ENCODE measurements at regions not wholly inside any gene's neighbourhood (a gene's known extent, or its start where the extent isn't known, plus 50 kb on each side); places are given as distances from the start of the nearest gene placed in this dataset.

GRCh38 chr14:97251491-97252155 is 454.4 kb downstream of the VRK1 start:
- TF ChIP-seq POLR2A (IDR thresholded peaks at IDR 0.05; ENCODE audit: low read length) (no peak), GATA1 (IDR thresholded peaks at IDR 0.05; ENCODE audit: low read depth, low read length) (no peak)

DNA sequence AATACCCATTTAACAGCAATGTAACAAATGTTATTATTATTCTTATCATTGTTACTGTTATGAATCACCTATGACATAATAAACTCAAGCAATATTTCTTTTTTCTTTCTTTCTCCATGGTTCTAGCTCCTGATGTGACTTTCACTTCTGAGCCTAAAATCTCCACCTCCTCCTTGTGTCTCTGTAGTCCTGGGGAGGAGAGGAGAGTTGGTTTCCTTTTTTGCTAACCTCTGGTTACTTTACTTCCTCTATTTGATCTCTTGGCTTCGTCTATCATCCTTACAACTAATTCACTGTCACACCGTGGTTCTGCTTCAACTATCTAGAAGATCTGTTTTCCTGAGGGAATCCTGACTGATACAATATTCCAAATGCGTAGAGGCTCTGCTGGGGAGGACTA is 456.6 kb downstream of the VRK1 start:
- TF ChIP-seq POLR2A (IDR thresholded peaks at IDR 0.05; ENCODE audit: low read length), result no peak
- TF ChIP-seq GATA1 (IDR thresholded peaks at IDR 0.05; ENCODE audit: low read depth, low read length), result no peak
- DNase-seq, result no peak

More at GRCh38 chr14:97251491-97252155, 454.4 kb downstream of the VRK1 start:
- DNase-seq, result no peak

- no peak for DNase-seq
- no peak for TF ChIP-seq GATA1 (IDR thresholded peaks at IDR 0.05; ENCODE audit: low read depth, low read length)
These were observed 465.2 kb downstream of the VRK1 start for GRCh38 chr14:97262336-97262735.

DNA sequence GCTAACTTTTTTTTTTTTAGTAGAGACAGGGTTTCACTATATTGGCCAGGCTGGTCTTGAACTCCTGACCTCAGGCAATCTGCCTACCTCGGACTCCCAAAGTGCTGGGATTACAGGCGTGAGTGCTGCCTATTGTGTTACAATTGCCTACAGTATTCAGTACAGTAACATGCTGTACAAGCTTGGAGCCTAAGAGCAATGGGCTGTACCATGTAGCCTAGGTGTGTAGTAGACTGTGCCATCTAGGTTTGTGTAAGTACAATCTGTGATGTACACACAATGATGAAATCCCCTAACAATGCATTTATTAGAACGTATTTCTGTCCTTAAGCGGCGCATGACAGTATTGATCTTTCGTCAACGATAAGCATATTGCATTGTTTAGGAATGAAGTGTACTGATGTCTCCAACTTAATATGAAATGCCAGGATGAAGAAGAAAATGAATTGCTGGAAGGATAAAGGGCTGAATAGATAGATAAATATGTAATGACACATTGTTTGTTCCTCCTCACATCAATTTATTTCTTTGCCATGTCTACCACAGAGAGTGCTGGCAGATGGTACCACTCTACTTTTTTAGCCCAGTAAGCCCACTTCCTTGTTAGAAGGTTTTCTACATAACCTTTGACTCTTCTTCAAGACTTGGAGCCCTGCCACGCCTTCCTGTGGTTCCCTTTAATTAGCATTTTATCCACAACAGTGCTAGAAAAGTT is 467.5 kb downstream of the VRK1 start:
- DNase-seq, result no peak
- TF ChIP-seq POLR2A (IDR thresholded peaks at IDR 0.05; ENCODE audit: low read length) (no peak), GATA1 (IDR thresholded peaks at IDR 0.05; ENCODE audit: low read depth, low read length) (no peak)

- DNase-seq, result no peak
- no peak for TF ChIP-seq POLR2A (IDR thresholded peaks at IDR 0.05; ENCODE audit: low read length)
- no peak for TF ChIP-seq GATA1 (IDR thresholded peaks at IDR 0.05; ENCODE audit: low read depth, low read length)
These were observed 469.5 kb downstream of the VRK1 start for GRCh38 chr14:97266653-97267052.

GRCh38 chr14:97267509-97267908 is 470.3 kb downstream of the VRK1 start:
- no peak for TF ChIP-seq GATA1 (IDR thresholded peaks at IDR 0.05; ENCODE audit: low read depth, low read length)
- no peak for TF ChIP-seq POLR2A (IDR thresholded peaks at IDR 0.05; ENCODE audit: low read length)
- DNase-seq, result no peak

GRCh38 chr14:97268097-97268496 is 470.9 kb downstream of the VRK1 start:
- DNase-seq, result no peak
- TF ChIP-seq POLR2A (IDR thresholded peaks at IDR 0.05; ENCODE audit: low read length) (no peak), GATA1 (IDR thresholded peaks at IDR 0.05; ENCODE audit: low read depth, low read length) (no peak)

GRCh38 chr14:97270308-97270707 is 473.1 kb downstream of the VRK1 start:
- no peak for DNase-seq
- no peak for TF ChIP-seq GATA1 (IDR thresholded peaks at IDR 0.05; ENCODE audit: low read depth, low read length)

DNA sequence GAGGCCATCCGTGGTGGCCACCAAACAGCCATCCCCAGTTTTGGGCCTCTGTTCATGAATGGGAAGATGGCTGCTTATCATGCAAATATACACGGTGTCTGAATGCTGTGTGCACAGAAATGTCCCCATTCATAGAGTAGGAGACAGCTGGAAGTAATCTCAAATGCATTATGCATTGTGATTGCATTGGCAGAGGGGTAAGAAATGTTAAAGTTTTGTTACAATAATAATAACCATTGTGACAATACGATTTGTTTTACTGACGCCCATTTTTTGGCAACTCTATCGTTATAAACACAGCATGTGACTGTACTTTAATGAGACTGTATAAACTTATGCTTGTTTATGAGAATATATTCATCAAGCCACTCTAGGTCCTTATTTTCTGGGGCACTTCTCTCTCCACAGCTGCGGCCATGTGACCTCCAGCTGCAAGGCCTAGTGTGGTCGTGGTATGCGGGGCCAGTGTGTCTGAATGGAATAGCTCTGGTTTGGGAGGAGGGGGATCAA is 474.3 kb downstream of the VRK1 start:
- TF ChIP-seq GATA1 (IDR thresholded peaks at IDR 0.05; ENCODE audit: low read depth, low read length) (no peak), POLR2A (IDR thresholded peaks at IDR 0.05; ENCODE audit: low read length) (no peak)
- DNase-seq, result no peak

- DNase-seq, result no peak
- TF ChIP-seq POLR2A (IDR thresholded peaks at IDR 0.05; ENCODE audit: low read length) (no peak), GATA1 (IDR thresholded peaks at IDR 0.05; ENCODE audit: low read depth, low read length) (no peak)
These were observed 476.4 kb downstream of the VRK1 start for GRCh38 chr14:97273540-97273939.

GRCh38 chr14:97274626-97275025 is 477.4 kb downstream of the VRK1 start:
- DNase-seq, result no peak
- TF ChIP-seq GATA1 (IDR thresholded peaks at IDR 0.05; ENCODE audit: low read depth, low read length), result no peak
- no peak for TF ChIP-seq POLR2A (IDR thresholded peaks at IDR 0.05; ENCODE audit: low read length)

DNA sequence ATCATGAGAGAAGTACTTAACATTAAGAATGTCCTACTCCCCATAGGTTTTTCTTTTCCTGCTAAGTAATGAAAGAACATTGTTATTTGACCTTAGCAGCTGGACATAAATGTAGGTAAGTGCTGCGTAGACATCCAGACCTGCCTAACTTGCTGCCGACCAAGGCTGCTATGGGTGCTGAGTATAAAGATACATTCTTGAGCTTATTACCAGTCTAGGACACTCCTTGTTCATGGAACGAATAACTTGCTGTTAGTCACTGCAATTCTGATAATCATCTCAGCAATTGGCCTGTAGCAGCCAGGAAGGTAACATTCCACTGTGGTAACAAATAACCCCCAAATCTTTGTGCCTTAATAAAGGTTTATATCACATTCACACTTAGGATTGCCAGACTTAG is 478.1 kb downstream of the VRK1 start:
- TF ChIP-seq GATA1 (IDR thresholded peaks at IDR 0.05; ENCODE audit: low read depth, low read length) (no peak), POLR2A (IDR thresholded peaks at IDR 0.05; ENCODE audit: low read length) (no peak)
- no peak for DNase-seq

DNA sequence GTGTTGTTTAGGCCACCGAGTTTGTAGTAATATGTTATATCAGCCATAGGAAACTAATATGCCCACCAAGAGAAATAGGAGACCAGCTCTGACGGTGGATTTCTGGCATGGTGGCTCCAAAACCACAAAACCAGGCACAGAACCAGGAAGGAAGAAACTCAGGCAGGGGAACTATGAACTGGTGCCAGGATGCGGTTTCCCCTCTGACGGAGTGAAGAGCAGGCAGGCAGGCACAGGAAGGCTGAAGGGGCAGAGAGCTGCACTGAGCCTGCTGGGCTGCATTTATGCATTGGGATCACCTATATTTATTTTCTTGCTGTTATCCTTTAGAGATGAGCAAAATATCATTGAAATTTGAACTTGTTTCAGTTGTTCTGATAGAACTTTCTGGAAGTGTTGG is 479.4 kb downstream of the VRK1 start:
- DNase-seq, result no peak
- no peak for TF ChIP-seq POLR2A (IDR thresholded peaks at IDR 0.05; ENCODE audit: low read length)
- no peak for TF ChIP-seq GATA1 (IDR thresholded peaks at IDR 0.05; ENCODE audit: low read depth, low read length)

DNA sequence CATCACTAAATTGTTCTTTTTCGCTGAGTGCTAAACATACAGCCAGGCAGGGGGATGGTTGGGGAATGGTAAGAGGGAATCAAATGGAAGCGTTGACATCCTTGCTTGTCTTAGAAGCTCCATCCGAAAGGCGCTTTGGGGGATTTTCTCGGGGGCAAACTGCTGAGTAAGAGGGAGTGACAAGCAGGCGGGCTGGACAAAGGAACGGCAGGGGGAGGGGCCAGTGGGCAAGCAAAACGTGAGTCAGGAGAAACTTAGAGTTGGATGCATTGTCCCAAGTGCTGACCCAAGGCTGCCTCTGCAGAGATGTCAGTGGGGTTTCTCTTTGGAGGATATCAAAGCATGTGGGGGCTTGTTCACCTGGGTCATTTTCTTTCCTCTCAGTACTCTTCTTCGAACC is 480.5 kb downstream of the VRK1 start:
- TF ChIP-seq POLR2A (IDR thresholded peaks at IDR 0.05; ENCODE audit: low read length) (no peak), GATA1 (IDR thresholded peaks at IDR 0.05; ENCODE audit: low read depth, low read length) (no peak)
- no peak for DNase-seq

- TF ChIP-seq GATA1 (IDR thresholded peaks at IDR 0.05; ENCODE audit: low read depth, low read length) (no peak), POLR2A (IDR thresholded peaks at IDR 0.05; ENCODE audit: low read length) (no peak)
- no peak for DNase-seq
These were observed 483.3 kb downstream of the VRK1 start for GRCh38 chr14:97280526-97280925.

Measured in erythroblast (primary cell).